ENCODE measurements at regions not wholly inside any gene's neighbourhood (a gene's known extent, or its start where the extent isn't known, plus 50 kb on each side); places are given as distances from the start of the nearest gene placed in this dataset.
A peak's percentile ranks its signal among the peaks of the same experiment; 100 is the strongest.

DNA sequence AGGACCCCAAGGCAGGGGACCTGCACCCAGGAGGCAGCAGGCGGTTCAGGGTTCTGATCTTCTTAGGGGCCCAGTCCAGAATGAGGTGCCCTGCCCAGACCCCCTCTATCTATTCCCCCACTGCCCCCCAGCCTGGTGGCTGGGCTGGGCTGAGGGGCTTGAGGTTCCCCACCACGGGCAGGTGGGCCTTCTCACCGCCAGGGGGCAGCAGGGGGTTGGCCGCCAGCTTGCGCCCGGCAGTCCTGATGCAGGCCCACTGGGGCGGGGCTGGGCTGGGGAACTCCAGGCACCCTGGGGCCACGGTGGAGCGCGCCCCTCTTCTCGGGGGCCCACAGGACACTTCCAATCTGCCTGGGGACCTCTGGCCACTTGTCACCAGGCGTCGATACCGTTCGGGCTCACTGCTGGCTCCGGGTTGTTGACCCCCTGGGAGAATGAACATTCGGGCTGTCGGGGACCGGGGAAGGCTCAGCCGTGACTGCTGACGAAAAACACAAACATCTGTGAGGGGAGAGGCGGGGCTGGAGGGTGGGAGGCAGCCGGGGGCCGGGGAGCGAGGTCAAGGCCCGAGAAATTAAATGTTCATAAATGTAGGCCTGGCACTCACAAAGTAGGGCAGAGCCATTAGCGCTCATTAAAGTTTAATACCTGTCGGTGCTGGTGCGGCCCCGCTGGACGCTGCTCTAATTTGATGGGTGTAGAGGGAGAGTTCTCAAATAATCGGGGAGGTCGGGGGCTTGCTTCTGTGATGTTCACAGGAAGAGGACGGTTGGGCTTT, 219.3 kb upstream of the GSE1 start:
- TF ChIP-seq CTCF (conservative IDR thresholded peaks at IDR 0.05; ENCODE audit: low read depth, low read length) (peak; percentile 74), POLR2A (IDR thresholded peaks at IDR 0.05; ENCODE audit: low read depth, low read length) (no peak), MXI1 (IDR thresholded peaks at IDR 0.05; ENCODE audit: borderline replicate concordance, low read depth, low read length) (no peak), MAFK (IDR thresholded peaks at IDR 0.05; ENCODE audit: low read depth, low read length) (no peak), SMC3 (IDR thresholded peaks at IDR 0.05; ENCODE audit: low read depth, low read length) (peak; percentile 48), RFX5 (IDR thresholded peaks at IDR 0.05; ENCODE audit: low read depth, low read length) (no peak), USF2 (IDR thresholded peaks at IDR 0.05; ENCODE audit: low read depth, low read length) (no peak), CEBPB (IDR thresholded peaks at IDR 0.05; ENCODE audit: low read depth, low read length) (no peak), RCOR1 (IDR thresholded peaks at IDR 0.05; ENCODE audit: insufficient replicate concordance, low read length) (no peak), RAD21 (IDR thresholded peaks at IDR 0.05; ENCODE audit: low read length) (peak; percentile 61), FOS (IDR thresholded peaks at IDR 0.05; ENCODE audit: low read depth, low read length) (no peak)
- TF ChIP-seq, protein P1, sequence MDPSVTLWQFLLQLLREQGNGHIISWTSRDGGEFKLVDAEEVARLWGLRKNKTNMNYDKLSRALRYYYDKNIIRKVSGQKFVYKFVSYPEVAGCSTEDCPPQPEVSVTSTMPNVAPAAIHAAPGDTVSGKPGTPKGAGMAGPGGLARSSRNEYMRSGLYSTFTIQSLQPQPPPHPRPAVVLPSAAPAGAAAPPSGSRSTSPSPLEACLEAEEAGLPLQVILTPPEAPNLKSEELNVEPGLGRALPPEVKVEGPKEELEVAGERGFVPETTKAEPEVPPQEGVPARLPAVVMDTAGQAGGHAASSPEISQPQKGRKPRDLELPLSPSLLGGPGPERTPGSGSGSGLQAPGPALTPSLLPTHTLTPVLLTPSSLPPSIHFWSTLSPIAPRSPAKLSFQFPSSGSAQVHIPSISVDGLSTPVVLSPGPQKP (IDR thresholded peaks at IDR 0.05; ENCODE audit: borderline replicate concordance, low read depth, low read length), result no peak

Measured in IMR-90 (cell line).